ENCODE measurements at regions not wholly inside any gene's neighbourhood (a gene's known extent, or its start where the extent isn't known, plus 50 kb on each side); places are given as distances from the start of the nearest gene placed in this dataset.

GRCh38 chr10:70967591-70968587 is 79.5 kb upstream of the PCBD1 start (continued):
- TF ChIP-seq ELK1 (IDR thresholded peaks at IDR 0.05; ENCODE audit: borderline replicate concordance, low read depth, low read length), result no peak

GRCh38 chr10:70969188-70969587 is 80.8 kb upstream of the PCBD1 start:
- TF ChIP-seq RAD21 (IDR thresholded peaks at IDR 0.05; ENCODE audit: low read length), result no peak
- TF ChIP-seq POLR2A (IDR thresholded peaks at IDR 0.05; ENCODE audit: low read depth, low read length), result no peak
- no peak for TF ChIP-seq SMC3 (IDR thresholded peaks at IDR 0.05; ENCODE audit: low read depth, low read length)
- TF ChIP-seq CEBPB (IDR thresholded peaks at IDR 0.05; ENCODE audit: low read depth, low read length), result no peak
- no peak for TF ChIP-seq MXI1 (IDR thresholded peaks at IDR 0.05; ENCODE audit: borderline replicate concordance, low read depth, low read length)
- no CpG with 5 or more reads among the region's 6 CpGs for WGBS, 2 experiments (ENCODE audit: extremely low coverage in 2 of 2, insufficient read length in 1 of 2)
- no peak overlapping the region for H2BK15ac ChIP-seq (ENCODE audit: low read depth, low read length)
- H4K5ac ChIP-seq (ENCODE audit: low read depth, low read length), result no peak overlapping the region
- H2BK120ac ChIP-seq (ENCODE audit: low read depth, low read length), result no peak overlapping the region
- BruUV-seq (replicated peaks), result no TSS peak
- intact Hi-C loops (cut with micrococcal nuclease), result no loop called here
- no peak overlapping the region for H3K4me2 ChIP-seq (ENCODE audit: low read depth, low read length)
- ChIA-PET CTCF (no interaction called here), POLR2A (ENCODE audit: unreplicated experiment) (no interaction called here)
- no peak overlapping the region for H3K23ac ChIP-seq (ENCODE audit: low read depth, low read length)
- no peaks in the 10 kb centered on the region for H4K20me1 ChIP-seq (ENCODE audit: insufficient read depth, low read length)
- H2AK9ac ChIP-seq (replicated peaks; ENCODE audit: low read depth, low read length, poor library complexity), result no peak overlapping the region
- H3K9me1 ChIP-seq (ENCODE audit: insufficient read depth, low read length), result no peaks in the 10 kb centered on the region
- no peak overlapping the region for H3K4me3 ChIP-seq (ENCODE audit: insufficient read depth, low read depth, low read length)
- H3K4ac ChIP-seq (ENCODE audit: low read depth, low read length), result no peak overlapping the region
- no peak overlapping the region for H3K9ac ChIP-seq (ENCODE audit: low read depth, low read length)
- H3K27ac ChIP-seq (ENCODE audit: insufficient read depth, low read length), result no peak overlapping the region
- H3K36me3 ChIP-seq (ENCODE audit: control insufficient read depth, insufficient read depth, low read length), result no peaks in the 10 kb centered on the region
- no peak overlapping the region for H2BK5ac ChIP-seq (ENCODE audit: low read depth, low read length, poor library complexity, severe bottlenecking)
- H3K18ac ChIP-seq (ENCODE audit: low read depth, low read length), result no peak overlapping the region
- dilution Hi-C loops (cut with HindIII; ENCODE audit: low sequenced_read_pairs, unreplicated experiment), result no loop called here
- DNase-seq (no peak), ATAC-seq (ENCODE audit: low read depth) (no peak)
- no peaks in the 10 kb centered on the region; the same call in 1 of the 2 replicates for H3K4me1 ChIP-seq (ENCODE audit: control insufficient read depth, insufficient read depth, low read length)
- no peak overlapping the region for H4K91ac ChIP-seq (ENCODE audit: insufficient read depth, low read depth, low read length)
- H3K14ac ChIP-seq (replicated peaks; ENCODE audit: low read depth, low read length), result no peak overlapping the region
- H3K56ac ChIP-seq (ENCODE audit: extremely low read depth, insufficient read depth, low read length), result no peak overlapping the region
- in situ Hi-C loops (cut with MboI; ENCODE audit: low sequenced_read_pairs), result no loop called here
- no peak overlapping the region for H4K8ac ChIP-seq (ENCODE audit: low read depth in 2 of 2, low read length in 2 of 2)
- H2AK5ac ChIP-seq (ENCODE audit: low read depth, low read length), result no peak overlapping the region
- no peak overlapping the region for H2BK20ac ChIP-seq (ENCODE audit: low read depth, low read length)
- no peaks in the 10 kb centered on the region for H3K79me1 ChIP-seq (ENCODE audit: low read depth in 1 of 2, low read length in 2 of 2)
- H3K27me3 ChIP-seq (ENCODE audit: control insufficient read depth, insufficient read depth, low read length), result peaks cover 18% of the 10 kb centered on the region
- no peaks in the 10 kb centered on the region for H3K9me3 ChIP-seq (ENCODE audit: control insufficient read depth, insufficient read depth, low read length)
- H2AFZ ChIP-seq (replicated peaks; ENCODE audit: low read length, poor library complexity), result no peak overlapping the region

Measured in IMR-90 (cell line).